Upper lobe of right lung (tissue), 1 donor: ENCODE measurements at regions not wholly inside any gene's neighbourhood (a gene's known extent, or its start where the extent isn't known, plus 50 kb on each side); places are given as distances from the start of the nearest gene placed in this dataset.

Experiments
- ATAC-seq: fragments of 200-7000 bp; cut with Tn5 transposase; one replicate; pipeline ENCODE4 v1.9.1; 2020; ENCODE audit warnings: mild to moderate bottlenecking, moderate library complexity
- DNase-seq: peaks from one replicate; pipeline ENCODE4 v3.0.0-alpha.2; 2020
- H3K27ac ChIP-seq: fragments of 200-600 bp; one replicate; pipeline ENCODE4 v1.8.0; 2022
- H3K27me3 ChIP-seq: fragments of 200-600 bp; one replicate; pipeline ENCODE4 v1.8.0; 2022; ENCODE audit warnings: mild to moderate bottlenecking
- H3K36me3 ChIP-seq: fragments of 200-600 bp; one replicate; pipeline ENCODE4 v1.8.0; 2022
- H3K4me1 ChIP-seq: fragments of 200-600 bp; one replicate; pipeline ENCODE4 v1.8.0; 2022
- H3K4me3 ChIP-seq: fragments of 200-600 bp; one replicate; pipeline ENCODE4 v1.8.0; 2022; ENCODE audit warnings: mild to moderate bottlenecking
- H3K9me3 ChIP-seq: fragments of 200-600 bp; one replicate; pipeline ENCODE4 v1.8.0; 2022
- CTCF ChIP-seq: fragments of 200-600 bp; IDR thresholded peaks from one replicate; pipeline ENCODE4 v1.8.0; 2022; ENCODE audit warnings: antibody characterized with exemption
- intact Hi-C: fragments of 100-400 bp; cut with DNase I; formaldehyde crosslinking; loops from one replicate; pipeline ENCODE4 v1.11.0; 2022
- donor health status: DM: no; HTN: yes; CAD: no; lungs with severe emphysema.

- intact Hi-C loops, result no loop called here
- Histone ChIP-seq H3K4me3 (no peak overlapping the region), H3K36me3 (no peaks in the 10 kb centered on the region)
Observed at GRCh38 chr5:74549384-74549783, 91.1 kb downstream of the ENC1 start.

GRCh38 chr5:74546796-74547195 lies 93.7 kb downstream of the ENC1 start:
- Histone ChIP-seq H3K4me3 (no peak overlapping the region), H3K36me3 (no peaks in the 10 kb centered on the region), H3K27ac (no peak overlapping the region), H3K27me3 (no peaks in the 10 kb centered on the region), H3K9me3 (no peaks in the 10 kb centered on the region), H3K4me1 (peaks cover 5% of the 10 kb centered on the region)
- TF ChIP-seq CTCF, result no peak
- DNase-seq (no peak), ATAC-seq (no peak)
- intact Hi-C loops, result no loop called here

More at GRCh38 chr5:74549384-74549783, 91.1 kb downstream of the ENC1 start:
- DNase-seq (no peak), ATAC-seq (no peak)
- Histone ChIP-seq H3K27me3 (no peaks in the 10 kb centered on the region), H3K4me1 (no peaks in the 10 kb centered on the region), H3K9me3 (no peaks in the 10 kb centered on the region), H3K27ac (no peak overlapping the region)
- no peak for TF ChIP-seq CTCF

- TF ChIP-seq CTCF, result no peak
- Histone ChIP-seq H3K9me3 (no peaks in the 10 kb centered on the region), H3K36me3 (no peaks in the 10 kb centered on the region), H3K27ac (no peak overlapping the region), H3K4me3 (no peak overlapping the region), H3K27me3 (no peaks in the 10 kb centered on the region), H3K4me1 (peaks cover 5% of the 10 kb centered on the region)
- intact Hi-C loops, result no loop called here
- DNase-seq, result no peak
- ATAC-seq, result no peak
Observed at GRCh38 chr5:74544811-74545210, 95.7 kb downstream of the ENC1 start.

- Histone ChIP-seq H3K27me3 (no peaks in the 10 kb centered on the region), H3K36me3 (no peaks in the 10 kb centered on the region), H3K4me3 (no peak overlapping the region), H3K4me1 (peaks cover 9% of the 10 kb centered on the region), H3K9me3 (no peaks in the 10 kb centered on the region), H3K27ac (no peak overlapping the region)
- DNase-seq, result no peak
- intact Hi-C loops, result no loop called here
- ATAC-seq, result peak; percentile 53
- no peak for TF ChIP-seq CTCF
Observed at GRCh38 chr5:74543162-74543995, 97.1 kb downstream of the ENC1 start.

- Histone ChIP-seq H3K9me3 (no peaks in the 10 kb centered on the region), H3K27ac (no peak overlapping the region), H3K36me3 (no peaks in the 10 kb centered on the region), H3K4me3 (no peak overlapping the region), H3K27me3 (no peaks in the 10 kb centered on the region), H3K4me1 (peaks cover 14% of the 10 kb centered on the region)
- TF ChIP-seq CTCF, result no peak
- ATAC-seq (no peak), DNase-seq (no peak)
- intact Hi-C loops, result no loop called here
Observed at GRCh38 chr5:74542482-74542881, 98.0 kb downstream of the ENC1 start.
